Breast epithelium (tissue), 4 donors: ENCODE measurements at regions not wholly inside any gene's neighbourhood (a gene's known extent, or its start where the extent isn't known, plus 50 kb on each side); places are given as distances from the start of the nearest gene placed in this dataset.
A peak's percentile ranks its signal among the peaks of the same experiment; 100 is the strongest.

ENCODE experiments used
- DNase-seq, 2 donors: peaks; one replicate each; pipeline ENCODE4 v3.0.0-alpha.2; 2019; ENCODE audit warnings: low spot score in 2 of 2
- H3K27ac ChIP-seq, 2 donors: fragments of 200-600 bp; sonication (generic) in 1 of 2; one replicate each; pipeline ENCODE4 v1.5.1; 2016 to 2019; ENCODE audit warnings: mild to moderate bottlenecking in 1 of 2
- H3K27me3 ChIP-seq, 2 donors: fragments of 200-600 bp; sonication (generic) in 1 of 2; one replicate each; pipeline versions ENCODE4 v1.5.1 to v1.6.0; 2017 to 2019; ENCODE audit warnings: control low read depth in 1 of 2, mild to moderate bottlenecking in 1 of 2
- H3K36me3 ChIP-seq: fragments of 200-600 bp; one replicate; pipeline ENCODE4 v1.5.1; 2019
- H3K4me1 ChIP-seq, 2 donors: fragments of 200-600 bp; sonication (generic); one replicate each; pipeline ENCODE4 v1.5.1; 2016 to 2019; ENCODE audit warnings: control low read depth in 1 of 2
- H3K4me3 ChIP-seq, 3 donors: fragments of 200-600 bp; sonication (generic); 1 replicate in 2 of 3; 2 replicates in 1 of 3; pipeline ENCODE4 v1.5.1; 2016 to 2019; ENCODE audit warnings: mild to moderate bottlenecking in 3 of 3, moderate library complexity in 2 of 3
- H3K9me3 ChIP-seq, 2 donors: fragments of 200-600 bp; sonication (generic) in 1 of 2; one replicate each; pipeline ENCODE4 v1.5.1; 2016 to 2019; ENCODE audit warnings: control low read depth in 1 of 2
- CTCF ChIP-seq, 3 donors: fragments of 450-650 bp; IDR thresholded peaks; one replicate each; pipeline ENCODE4 v1.5.1; 2016 to 2017; ENCODE audit warnings: antibody characterized with exemption in 3 of 3, mild to moderate bottlenecking in 3 of 3, moderate library complexity in 3 of 3
- POLR2A ChIP-seq: fragments of 450-650 bp; IDR thresholded peaks from one replicate; pipeline ENCODE4 v1.6.1; 2016; ENCODE audit warnings: antibody characterized with exemption, mild to moderate bottlenecking, moderate library complexity
- POLR2AphosphoS5 ChIP-seq, 3 donors: sonication (generic); formaldehyde crosslinking; IDR thresholded peaks; one replicate each; pipeline ENCODE4 v1.6.1; 2017; ENCODE audit warnings: antibody characterized with exemption in 3 of 3
- intact Hi-C: fragments of 100-400 bp; cut with DNase I; formaldehyde crosslinking; loops from one replicate; pipeline ENCODE4 v1.15.1; 2023; ENCODE audit warnings: low total_unique reads

GRCh38 chr10:42980553-42981357, 96.1 kb upstream of the RET start:
- Histone ChIP-seq H3K4me3 (no peak overlapping the region), H3K27me3 (no peaks in the 10 kb centered on the region), H3K36me3 (no peaks in the 10 kb centered on the region), H3K4me1 (no peaks in the 10 kb centered on the region), H3K27ac (no peak overlapping the region), H3K9me3 (no peaks in the 10 kb centered on the region)
- TF ChIP-seq POLR2A, result no peak
- no peak for TF ChIP-seq CTCF (IDR thresholded peaks at IDR 0.05)
- no peak for TF ChIP-seq POLR2AphosphoS5 (IDR thresholded peaks at IDR 0.05)
- DNase-seq, result peak in 1 of 2 donors; percentile 30
- intact Hi-C loops, result no loop called here

DNA sequence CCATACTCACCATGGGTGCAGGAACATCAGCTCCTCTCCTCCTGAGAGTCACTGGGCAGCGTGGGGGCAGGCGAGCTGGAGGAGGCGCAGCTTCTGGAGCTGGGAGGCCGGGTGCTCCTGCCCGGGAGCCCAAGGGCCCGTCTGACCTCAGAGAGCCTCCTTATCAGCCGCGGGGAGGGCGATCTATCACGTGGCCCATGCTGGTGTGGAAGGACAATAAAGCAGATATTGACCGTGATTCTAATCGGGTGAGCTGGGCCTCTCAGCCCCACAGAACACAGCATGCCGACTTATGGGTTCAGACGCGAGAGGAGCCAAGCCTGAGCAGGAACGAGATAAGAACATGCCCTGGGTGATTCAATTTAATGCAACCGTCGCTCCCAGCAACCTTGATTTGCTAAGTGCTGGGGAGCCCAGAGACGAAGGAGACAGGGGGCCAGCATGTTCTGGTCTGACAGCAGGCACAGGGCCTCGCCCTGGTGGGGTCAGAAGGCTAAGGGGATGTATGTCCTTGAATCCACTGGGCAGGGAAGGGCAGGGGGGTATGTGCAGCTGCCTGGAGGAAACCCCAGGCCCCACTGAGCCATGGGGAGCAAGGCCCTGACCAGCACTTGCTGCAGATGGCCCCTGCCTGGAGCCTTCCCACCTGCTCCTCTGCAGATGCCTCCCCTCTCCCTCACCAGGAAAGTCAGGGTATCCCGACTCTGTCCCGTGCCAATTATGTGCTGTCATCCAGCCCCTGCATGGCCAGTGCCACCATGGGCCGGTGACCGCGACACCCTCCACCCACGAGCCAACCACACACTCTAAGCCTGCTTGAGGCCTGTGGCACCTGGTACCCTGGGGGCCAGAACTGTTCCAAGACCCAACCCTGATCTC, 95.3 kb upstream of the RET start:
- Histone ChIP-seq H3K9me3 (no peaks in the 10 kb centered on the region), H3K27ac (no peak overlapping the region), H3K27me3 (no peaks in the 10 kb centered on the region), H3K36me3 (no peaks in the 10 kb centered on the region), H3K4me1 (no peaks in the 10 kb centered on the region), H3K4me3 (no peak overlapping the region)
- intact Hi-C loops, result no loop called here
- TF ChIP-seq POLR2A (no peak), POLR2AphosphoS5 (IDR thresholded peaks at IDR 0.05) (no peak)
- DNase-seq, result peak in 1 of 2 donors; percentile 43

DNA sequence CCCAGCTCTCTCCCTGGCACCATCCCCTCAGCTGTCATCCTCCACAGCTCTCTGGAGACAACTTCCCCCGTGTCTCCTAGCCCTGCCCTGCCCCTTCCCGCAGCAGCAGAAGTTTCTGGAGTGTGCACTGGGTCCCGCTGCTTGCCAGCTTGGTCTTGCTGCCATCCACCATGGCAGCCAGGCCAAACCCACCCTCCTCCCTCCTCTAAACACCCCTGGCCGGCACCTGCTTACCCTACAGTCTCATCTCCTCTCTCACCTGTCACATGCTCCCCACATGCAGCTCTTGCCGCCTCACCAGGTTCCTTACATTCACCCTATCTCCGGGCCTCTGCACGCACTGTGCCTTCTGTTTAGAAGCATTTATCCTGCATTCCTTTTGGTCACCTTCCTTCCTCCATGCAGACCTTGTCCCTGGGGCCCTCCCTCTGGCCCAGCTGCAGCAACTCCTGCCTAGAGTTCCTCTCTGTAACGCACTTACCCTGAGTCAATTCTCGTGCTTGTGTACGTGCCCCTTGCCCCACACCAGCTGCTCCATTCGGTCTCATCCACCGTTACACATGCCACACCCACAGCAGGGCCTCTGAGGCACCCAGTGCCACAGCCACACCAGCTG, 93.9 kb upstream of the RET start:
- Histone ChIP-seq H3K27me3 (no peaks in the 10 kb centered on the region), H3K4me1 (no peaks in the 10 kb centered on the region), H3K9me3 (no peaks in the 10 kb centered on the region), H3K4me3 (no peak overlapping the region), H3K27ac (no peak overlapping the region), H3K36me3 (no peaks in the 10 kb centered on the region)
- no peak for TF ChIP-seq POLR2A
- TF ChIP-seq CTCF (IDR thresholded peaks at IDR 0.05), result no peak
- no peak for TF ChIP-seq POLR2AphosphoS5 (IDR thresholded peaks at IDR 0.05)
- peak in 1 of 2 donors; percentile 33 for DNase-seq
- intact Hi-C loops, result no loop called here

- Histone ChIP-seq H3K27me3 (no peaks in the 10 kb centered on the region), H3K27ac (no peak overlapping the region), H3K36me3 (no peaks in the 10 kb centered on the region), H3K4me1 (no peaks in the 10 kb centered on the region), H3K4me3 (no peak overlapping the region), H3K9me3 (no peaks in the 10 kb centered on the region)
- TF ChIP-seq POLR2A (no peak), CTCF (IDR thresholded peaks at IDR 0.05) (no peak), POLR2AphosphoS5 (IDR thresholded peaks at IDR 0.05) (no peak)
- no peak for DNase-seq
- intact Hi-C loops, result no loop called here
These were observed 93.3 kb upstream of the RET start for GRCh38 chr10:42983591-42983990.

- intact Hi-C loops, result no loop called here
- no peak for TF ChIP-seq POLR2AphosphoS5 (IDR thresholded peaks at IDR 0.05)
- no peak for TF ChIP-seq POLR2A
- TF ChIP-seq CTCF (IDR thresholded peaks at IDR 0.05), result no peak
These were observed 92.7 kb upstream of the RET start for GRCh38 chr10:42984035-42984610.

More at GRCh38 chr10:42984035-42984610, 92.7 kb upstream of the RET start:
- Histone ChIP-seq H3K27ac (no peak overlapping the region), H3K4me1 (no peaks in the 10 kb centered on the region), H3K4me3 (no peak overlapping the region), H3K27me3 (no peaks in the 10 kb centered on the region), H3K9me3 (no peaks in the 10 kb centered on the region), H3K36me3 (no peaks in the 10 kb centered on the region)
- DNase-seq, result no peak
